NOMO-1 treated with dmso at 0.1 percent for 144 hours (cell line): ENCODE measurements at regions not wholly inside any gene's neighbourhood (a gene's known extent, or its start where the extent isn't known, plus 50 kb on each side); places are given as distances from the start of the nearest gene placed in this dataset.

Source experiments
- DNase-seq: peaks from one replicate; lab custom pipeline; 2025; ENCODE audit not compliant: unreplicated experiment; lab: John Stamatoyannopoulos, UW

- DNase-seq, result no peak
Observed at GRCh38 chr6:104226790-104227446, 632.8 kb downstream of the HACE1 start.

- no peak for DNase-seq
Observed at GRCh38 chr6:104218116-104218515, 641.6 kb downstream of the HACE1 start.

GRCh38 chr6:104214901-104215300 is 644.8 kb downstream of the HACE1 start:
- no peak for DNase-seq

GRCh38 chr6:104212977-104213668 is 646.6 kb downstream of the HACE1 start:
- no peak for DNase-seq

- no peak for DNase-seq
Observed at GRCh38 chr6:104207635-104208034, 652.1 kb downstream of the HACE1 start.

GRCh38 chr6:104201557-104201956 is 658.2 kb downstream of the HACE1 start:
- DNase-seq, result no peak

GRCh38 chr6:104187616-104188015 is 672.1 kb downstream of the HACE1 start:
- no peak for DNase-seq

- no peak for DNase-seq
Observed at GRCh38 chr6:104186831-104187230, 672.9 kb downstream of the HACE1 start.

GRCh38 chr6:104183816-104184435 is 675.8 kb downstream of the HACE1 start:
- no peak for DNase-seq

- DNase-seq, result no peak
Observed at GRCh38 chr6:104182811-104183210, 676.9 kb downstream of the HACE1 start.

GRCh38 chr6:104173668-104174067 is 686.1 kb downstream of the HACE1 start:
- DNase-seq, result no peak

- DNase-seq, result no peak
Observed at GRCh38 chr6:104170401-104170800, 689.3 kb downstream of the HACE1 start.

- DNase-seq, result no peak
Observed at GRCh38 chr6:104166055-104166668, 693.6 kb downstream of the HACE1 start.

GRCh38 chr6:104162036-104162669 is 697.6 kb downstream of the HACE1 start:
- DNase-seq, result no peak

- no peak for DNase-seq
Observed at GRCh38 chr6:104159045-104159618, 700.6 kb downstream of the HACE1 start.

- no peak for DNase-seq
Observed at GRCh38 chr6:104143757-104144156, 716.0 kb downstream of the HACE1 start.

- no peak for DNase-seq
Observed at GRCh38 chr6:104134876-104135275, 724.8 kb downstream of the HACE1 start.

GRCh38 chr6:104130343-104130742 is 729.4 kb downstream of the HACE1 start:
- DNase-seq, result no peak

GRCh38 chr6:104126315-104127005 is 733.3 kb downstream of the HACE1 start:
- no peak for DNase-seq

GRCh38 chr6:104123227-104123626 is 736.5 kb downstream of the HACE1 start:
- no peak for DNase-seq
